ENCODE measurements at regions not wholly inside any gene's neighbourhood (a gene's known extent, or its start where the extent isn't known, plus 50 kb on each side); places are given as distances from the start of the nearest gene placed in this dataset.

GRCh38 chr22:46057246-46058090 is 80.5 kb upstream of the WNT7B start:
- no peaks in the 10 kb centered on the region for H3K9me3 ChIP-seq (ENCODE audit: insufficient read depth, low read depth, low read length)
- no peaks in the 10 kb centered on the region for H3K36me3 ChIP-seq (ENCODE audit: insufficient read depth, low read depth, low read length)
- H3K27me3 ChIP-seq (ENCODE audit: insufficient read depth, low read length) = peaks cover 62% of the 10 kb centered on the region
- no peak overlapping the region for H3K9ac ChIP-seq (ENCODE audit: low read depth, low read length)
- no peak overlapping the region for H3K4me3 ChIP-seq (ENCODE audit: low read length)
- H3K4me1 ChIP-seq (ENCODE audit: insufficient read depth, low read length) = no peaks in the 10 kb centered on the region
- H3K27ac ChIP-seq (ENCODE audit: low read length) = no peak overlapping the region

- Histone ChIP-seq H3K9me3 (ENCODE audit: insufficient read depth, low read depth, low read length) (no peaks in the 10 kb centered on the region), H3K27me3 (ENCODE audit: insufficient read depth, low read length) (peaks cover 68% of the 10 kb centered on the region), H3K9ac (ENCODE audit: low read depth, low read length) (no peak overlapping the region), H3K4me3 (ENCODE audit: low read length) (no peak overlapping the region), H3K36me3 (ENCODE audit: insufficient read depth, low read depth, low read length) (no peaks in the 10 kb centered on the region), H3K4me1 (ENCODE audit: insufficient read depth, low read length) (no peaks in the 10 kb centered on the region), H3K27ac (ENCODE audit: low read length) (no peak overlapping the region)
Observed at GRCh38 chr22:46058091-46058420, 81.1 kb upstream of the WNT7B start.

DNA sequence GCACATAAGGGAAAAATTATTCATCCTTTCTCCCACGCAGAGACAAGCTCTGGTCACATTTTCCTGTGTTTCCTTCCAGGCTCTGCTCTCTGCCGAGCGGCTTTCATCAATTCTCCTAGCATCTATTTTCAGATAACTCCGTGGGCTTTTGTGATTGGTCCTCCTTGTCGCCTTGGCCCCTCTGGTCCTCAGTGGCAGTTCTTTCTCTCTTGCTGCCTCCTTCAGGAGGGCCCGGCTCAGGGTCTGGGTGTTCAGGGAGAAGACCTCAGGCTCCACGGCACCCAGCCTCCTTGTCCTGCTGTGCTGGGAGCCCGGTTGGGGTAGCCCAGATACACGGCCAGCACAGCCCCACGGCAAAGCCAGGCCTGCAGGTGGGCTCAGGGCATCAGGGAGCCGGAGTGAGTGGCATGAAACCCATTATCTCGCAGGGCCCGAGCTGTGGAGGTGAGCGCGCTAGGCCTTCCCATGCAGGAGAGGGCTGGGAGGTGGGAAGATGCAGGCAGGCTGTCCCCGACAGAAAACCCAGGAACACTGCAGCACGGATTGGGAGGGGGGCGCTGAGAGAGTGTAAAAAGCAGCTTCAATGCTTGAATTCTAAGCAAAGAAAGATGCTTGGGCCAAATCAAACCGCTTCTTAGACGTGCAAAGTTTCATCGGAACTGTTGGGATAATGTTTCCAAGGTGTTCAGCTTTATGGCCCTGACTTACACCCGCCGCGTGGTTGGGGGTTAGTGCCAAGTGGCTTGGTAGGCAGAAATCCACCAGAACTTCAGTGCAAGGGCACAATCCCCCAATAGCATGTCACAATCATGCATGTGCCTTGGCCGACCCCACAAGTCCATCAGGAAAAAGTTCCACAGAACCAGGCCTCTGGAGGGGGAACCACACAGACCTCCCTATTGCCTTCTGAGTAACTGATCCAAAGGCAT is 81.9 kb upstream of the WNT7B start:
- H3K27ac ChIP-seq (ENCODE audit: low read length) = no peak overlapping the region
- H3K9ac ChIP-seq (ENCODE audit: low read depth, low read length) = no peak overlapping the region
- H3K4me1 ChIP-seq (ENCODE audit: insufficient read depth, low read length) = no peaks in the 10 kb centered on the region
- H3K9me3 ChIP-seq (ENCODE audit: insufficient read depth, low read depth, low read length) = no peaks in the 10 kb centered on the region
- H3K27me3 ChIP-seq (ENCODE audit: insufficient read depth, low read length) = peaks cover 76% of the 10 kb centered on the region
- H3K4me3 ChIP-seq (ENCODE audit: low read length) = no peak overlapping the region
- no peaks in the 10 kb centered on the region for H3K36me3 ChIP-seq (ENCODE audit: insufficient read depth, low read depth, low read length)

DNA sequence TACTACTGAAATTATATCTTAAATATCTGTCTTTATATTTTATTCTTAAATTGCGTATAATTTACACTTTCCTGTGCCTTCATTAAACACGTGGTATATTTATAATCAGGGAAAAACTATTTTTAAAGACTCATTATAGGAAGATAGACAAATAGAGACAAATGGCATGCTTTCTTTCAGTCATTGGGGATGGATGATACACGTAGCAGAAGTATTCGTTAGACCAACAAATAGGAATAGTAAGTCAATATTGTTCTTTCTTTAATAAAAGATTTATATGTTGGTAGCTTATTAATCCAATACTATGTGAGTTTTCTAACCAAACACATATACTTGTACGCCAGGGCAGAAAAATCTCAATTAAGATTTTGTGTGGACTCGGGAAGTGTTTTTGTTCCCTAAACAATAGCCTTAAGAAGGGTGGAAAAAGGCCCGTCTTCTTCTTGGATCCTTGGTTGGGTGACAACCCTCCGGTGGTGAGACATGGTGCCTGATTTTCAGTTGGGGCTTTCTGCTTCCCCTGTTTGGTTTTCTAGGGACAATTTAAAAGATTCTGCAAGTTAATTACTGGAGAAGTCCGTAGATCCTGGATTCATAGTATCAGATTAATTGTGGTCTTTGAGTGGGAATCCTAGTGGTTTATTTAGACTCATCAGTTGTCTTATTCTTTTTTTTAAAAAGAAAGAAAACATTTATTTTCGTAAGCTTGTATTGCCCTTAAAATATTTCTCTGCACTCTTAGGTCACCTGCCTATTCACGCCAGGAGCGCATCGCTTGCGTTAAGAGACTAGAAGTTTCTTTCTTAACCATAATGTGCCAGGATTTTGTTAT is 83.5 kb upstream of the WNT7B start:
- no peak overlapping the region for H3K27ac ChIP-seq (ENCODE audit: low read length)
- H3K9me3 ChIP-seq (ENCODE audit: insufficient read depth, low read depth, low read length) = no peaks in the 10 kb centered on the region
- H3K4me1 ChIP-seq (ENCODE audit: insufficient read depth, low read length) = no peaks in the 10 kb centered on the region
- no peaks in the 10 kb centered on the region for H3K36me3 ChIP-seq (ENCODE audit: insufficient read depth, low read depth, low read length)
- H3K4me3 ChIP-seq (ENCODE audit: low read length) = peak overlapping the region; percentile 44; the same call in 1 of the 2 replicates
- H3K9ac ChIP-seq (ENCODE audit: low read depth, low read length) = no peak overlapping the region
- H3K27me3 ChIP-seq (ENCODE audit: insufficient read depth, low read length) = peaks cover 93% of the 10 kb centered on the region

GRCh38 chr22:46061124-46061500 is 84.2 kb upstream of the WNT7B start:
- H3K27me3 ChIP-seq (ENCODE audit: insufficient read depth, low read length) = peaks cover 99% of the 10 kb centered on the region
- H3K4me3 ChIP-seq (ENCODE audit: low read length) = peak overlapping the region; percentile 44; the same call in 1 of the 2 replicates
- H3K27ac ChIP-seq (ENCODE audit: low read length) = no peak overlapping the region

DNA sequence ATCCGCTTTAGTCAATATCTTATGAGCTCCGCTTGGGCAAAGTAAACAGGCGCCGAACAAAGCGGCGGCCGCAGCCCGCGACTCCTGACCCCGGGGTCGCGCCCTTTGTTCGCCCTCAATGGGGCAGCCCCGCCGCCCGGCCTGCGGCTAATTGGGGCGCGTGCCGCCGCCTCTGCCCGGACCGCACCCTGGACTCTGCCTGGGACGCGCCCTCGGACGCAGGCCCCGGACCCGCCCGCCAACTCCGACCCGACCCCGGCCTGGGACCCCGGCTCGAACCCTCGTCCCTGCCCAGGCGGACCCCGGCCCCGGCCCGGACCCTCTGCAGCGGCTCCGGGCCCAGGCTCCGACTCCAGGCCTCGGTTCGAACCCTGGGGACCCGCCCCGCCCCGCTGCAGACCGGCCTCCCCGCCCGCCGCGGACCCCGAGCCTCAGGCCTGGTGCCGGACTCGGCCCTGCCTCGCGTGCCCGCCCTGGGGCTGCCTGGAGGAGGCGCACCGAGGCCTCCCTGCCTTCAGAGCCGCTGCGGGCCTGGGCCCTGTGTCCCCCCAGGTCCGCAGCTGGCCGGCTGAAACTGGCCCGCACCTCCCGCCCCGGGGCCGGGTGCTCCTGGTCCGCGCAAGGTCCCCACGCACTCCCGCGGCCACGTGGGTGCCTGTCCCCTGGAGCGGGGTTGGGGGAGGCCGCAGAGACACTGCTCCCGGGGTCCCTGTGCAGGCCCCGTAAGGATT is 84.7 kb upstream of the WNT7B start:
- Histone ChIP-seq H3K4me3 (ENCODE audit: low read length) (peak overlapping the region; percentile 44; the same call in 1 of the 2 replicates), H3K27me3 (ENCODE audit: insufficient read depth, low read length) (peaks cover 99% of the 10 kb centered on the region), H3K27ac (ENCODE audit: low read length) (no peak overlapping the region), H3K36me3 (ENCODE audit: insufficient read depth, low read depth, low read length) (no peaks in the 10 kb centered on the region), H3K4me1 (ENCODE audit: insufficient read depth, low read length) (no peaks in the 10 kb centered on the region), H3K9ac (ENCODE audit: low read depth, low read length) (no peak overlapping the region), H3K9me3 (ENCODE audit: insufficient read depth, low read depth, low read length) (no peaks in the 10 kb centered on the region)

More at GRCh38 chr22:46061124-46061500, 84.2 kb upstream of the WNT7B start:
- no peaks in the 10 kb centered on the region for H3K9me3 ChIP-seq (ENCODE audit: insufficient read depth, low read depth, low read length)
- no peak overlapping the region for H3K9ac ChIP-seq (ENCODE audit: low read depth, low read length)
- no peaks in the 10 kb centered on the region for H3K4me1 ChIP-seq (ENCODE audit: insufficient read depth, low read length)
- no peaks in the 10 kb centered on the region for H3K36me3 ChIP-seq (ENCODE audit: insufficient read depth, low read depth, low read length)

DNA sequence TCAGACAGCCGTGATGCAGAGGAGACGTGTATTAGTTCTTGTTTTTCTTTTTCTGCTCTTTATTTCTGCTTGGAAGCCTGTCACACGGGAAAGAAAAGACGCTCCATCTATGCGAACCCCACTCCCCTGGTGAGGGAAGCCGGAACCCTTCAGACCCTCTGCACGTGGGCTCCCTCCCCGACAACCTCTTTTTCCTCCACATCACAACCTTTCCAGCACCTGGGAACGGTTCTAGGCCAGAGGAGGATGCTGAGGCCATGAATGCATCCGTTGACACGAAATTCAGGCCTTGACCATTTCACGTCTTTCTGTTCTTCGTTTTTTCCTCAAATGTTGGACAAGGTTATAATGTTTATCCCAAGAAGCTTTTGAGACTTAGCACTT is 85.3 kb upstream of the WNT7B start:
- Histone ChIP-seq H3K36me3 (ENCODE audit: insufficient read depth, low read depth, low read length) (no peaks in the 10 kb centered on the region), H3K4me3 (ENCODE audit: low read length) (no peak overlapping the region), H3K4me1 (ENCODE audit: insufficient read depth, low read length) (no peaks in the 10 kb centered on the region), H3K27me3 (ENCODE audit: insufficient read depth, low read length) (peaks cover 99% of the 10 kb centered on the region), H3K9ac (ENCODE audit: low read depth, low read length) (no peak overlapping the region), H3K9me3 (ENCODE audit: insufficient read depth, low read depth, low read length) (no peaks in the 10 kb centered on the region), H3K27ac (ENCODE audit: low read length) (no peak overlapping the region)

- Histone ChIP-seq H3K9ac (ENCODE audit: low read depth, low read length) (no peak overlapping the region), H3K4me3 (ENCODE audit: low read length) (no peak overlapping the region), H3K36me3 (ENCODE audit: insufficient read depth, low read depth, low read length) (no peaks in the 10 kb centered on the region), H3K9me3 (ENCODE audit: insufficient read depth, low read depth, low read length) (no peaks in the 10 kb centered on the region), H3K27me3 (ENCODE audit: insufficient read depth, low read length) (peaks cover 99% of the 10 kb centered on the region), H3K4me1 (ENCODE audit: insufficient read depth, low read length) (no peaks in the 10 kb centered on the region), H3K27ac (ENCODE audit: low read length) (no peak overlapping the region)
Observed at GRCh38 chr22:46062971-46063631, 86.1 kb upstream of the WNT7B start.

GRCh38 chr22:46063846-46064227 is 86.5 kb upstream of the PPARA start:
- H3K4me1 ChIP-seq (ENCODE audit: insufficient read depth, low read length) = no peaks in the 10 kb centered on the region
- no peak overlapping the region for H3K27ac ChIP-seq (ENCODE audit: low read length)
- H3K4me3 ChIP-seq (ENCODE audit: low read length) = no peak overlapping the region
- no peaks in the 10 kb centered on the region for H3K9me3 ChIP-seq (ENCODE audit: insufficient read depth, low read depth, low read length)
- peaks cover 99% of the 10 kb centered on the region for H3K27me3 ChIP-seq (ENCODE audit: insufficient read depth, low read length)
- no peaks in the 10 kb centered on the region for H3K36me3 ChIP-seq (ENCODE audit: insufficient read depth, low read depth, low read length)
- H3K9ac ChIP-seq (ENCODE audit: low read depth, low read length) = no peak overlapping the region

DNA sequence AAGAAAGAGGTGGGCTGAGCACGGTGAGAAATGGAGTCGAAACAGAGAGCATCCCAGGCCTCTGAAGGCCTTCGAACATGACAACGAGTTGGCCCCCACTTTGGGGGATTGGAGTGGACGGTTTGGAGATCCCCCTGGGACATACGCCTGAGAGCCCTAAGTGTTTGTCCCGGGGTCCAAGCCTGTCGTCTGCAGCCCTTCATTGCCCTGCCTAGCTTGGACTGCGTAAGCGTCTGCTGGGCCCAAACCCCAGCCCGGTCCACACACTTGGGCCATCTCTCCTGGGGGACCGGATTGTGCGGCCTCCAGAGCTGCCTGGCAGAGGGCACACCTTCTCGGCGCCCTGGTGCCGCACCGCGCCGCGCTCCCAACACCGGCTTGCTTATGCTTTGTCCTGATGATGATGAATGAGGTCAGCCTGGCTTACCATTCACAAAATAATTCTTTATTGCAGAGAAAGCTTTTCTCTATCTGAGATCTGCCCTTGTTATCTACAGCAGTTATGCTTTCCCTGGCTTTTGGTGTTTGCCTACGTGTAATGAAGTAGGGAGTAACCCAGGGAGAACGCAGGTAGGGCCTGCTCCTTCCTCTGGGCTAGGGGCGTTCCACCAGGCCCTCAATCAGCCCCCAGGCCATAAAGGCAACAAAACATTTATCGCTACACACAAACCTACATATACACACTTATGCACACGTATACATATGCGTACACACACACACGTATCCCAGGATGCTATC is 85.9 kb upstream of the PPARA start:
- H3K4me1 ChIP-seq (ENCODE audit: insufficient read depth, low read length) = no peaks in the 10 kb centered on the region
- H3K9ac ChIP-seq (ENCODE audit: low read depth, low read length) = no peak overlapping the region
- H3K27ac ChIP-seq (ENCODE audit: low read length) = no peak overlapping the region
- H3K36me3 ChIP-seq (ENCODE audit: insufficient read depth, low read depth, low read length) = no peaks in the 10 kb centered on the region
- H3K4me3 ChIP-seq (ENCODE audit: low read length) = no peak overlapping the region
- no peaks in the 10 kb centered on the region for H3K9me3 ChIP-seq (ENCODE audit: insufficient read depth, low read depth, low read length)
- H3K27me3 ChIP-seq (ENCODE audit: insufficient read depth, low read length) = peaks cover 99% of the 10 kb centered on the region

Data from iPS-20b (cell line).